Thyroid gland (tissue), 4 donors: ENCODE measurements at regions not wholly inside any gene's neighbourhood (a gene's known extent, or its start where the extent isn't known, plus 50 kb on each side); places are given as distances from the start of the nearest gene placed in this dataset.

Source experiments
- DNase-seq, 2 donors: peaks; one replicate each; pipeline ENCODE4 v3.0.0-alpha.2; 2019
- H3K27ac ChIP-seq, 3 donors: fragments of 200-600 bp; sonication (generic); 1 replicate in 2 of 3; 2 replicates in 1 of 3; pipeline ENCODE4 v1.5.1; 2016 to 2019; ENCODE audit warnings: mild to moderate bottlenecking in 1 of 3, moderate library complexity in 1 of 3
- H3K27me3 ChIP-seq: fragments of 200-600 bp; sonication (generic); one replicate; pipeline ENCODE4 v1.5.1; 2019
- H3K36me3 ChIP-seq, 2 donors: fragments of 200-600 bp; sonication (generic); one replicate each; pipeline ENCODE4 v1.5.1; 2016 to 2019
- H3K4me1 ChIP-seq, 2 donors: fragments of 200-600 bp; sonication (generic); one replicate each; pipeline ENCODE4 v1.5.1; 2017 to 2019
- H3K4me3 ChIP-seq, 3 donors: fragments of 200-600 bp; sonication (generic); replicated peaks in 1 of 3; 1 replicate in 2 of 3; 2 replicates in 1 of 3; pipeline ENCODE4 v1.5.1; 2016; ENCODE audit warnings: mild to moderate bottlenecking in 1 of 3
- H3K9me3 ChIP-seq: fragments of 200-600 bp; sonication (generic); one replicate; pipeline ENCODE4 v1.5.1; 2017
- POLR2A ChIP-seq, 2 donors: fragments of 450-650 bp; IDR thresholded peaks; one replicate each; pipeline ENCODE4 v1.6.1; 2017; ENCODE audit warnings: antibody characterized with exemption in 2 of 2, mild to moderate bottlenecking in 2 of 2, moderate library complexity in 1 of 2
- WGBS, 2 donors: methylation state at CpG; one replicate each; pipeline ENCODE4 v1.1.5; 2017; 5-methylcytosine and 5-hydroxymethylcytosine counted together
- intact Hi-C: fragments of 100-400 bp; cut with DNase I; formaldehyde crosslinking; loops from one replicate; pipeline ENCODE4 v1.15.1; 2023
- TF ChIP-seq, protein P1 (sequence below), 6 experiments: fragments of 200-600 bp in 3 of 6; fragments of 450-650 bp in 3 of 6; sonication (generic) in 3 of 6; IDR thresholded peaks; one replicate each; pipeline ENCODE4 v1.5.1; 2016 to 2019; ENCODE audit warnings: antibody characterized with exemption in 6 of 6, mild to moderate bottlenecking in 2 of 6, inconsistent platforms in 1 of 6, moderate library complexity in 1 of 6

DNA sequence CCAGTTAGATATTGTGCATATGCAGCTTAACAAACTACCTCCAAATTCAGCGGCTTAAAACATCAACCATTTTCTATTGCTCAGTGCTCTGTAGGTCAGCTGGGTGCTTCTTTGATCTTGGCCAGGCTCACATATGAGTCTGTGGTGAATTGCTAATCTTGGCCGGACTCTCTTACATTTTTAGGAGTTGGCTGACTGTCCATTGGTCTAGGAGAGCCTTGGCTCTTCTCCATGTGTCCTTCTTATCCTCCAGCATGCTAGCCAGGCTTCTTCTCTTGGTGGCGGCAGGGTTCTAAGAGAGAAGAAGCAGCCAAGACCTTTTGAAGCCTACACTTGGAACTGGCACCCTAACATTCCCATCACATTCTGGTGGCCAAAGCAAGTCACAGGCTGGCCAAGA is 174.3 kb upstream of the PWP1 start:
- Histone ChIP-seq H3K4me3 (no peak overlapping the region), H3K4me1 (peaks cover 8 to 34% of the 10 kb centered on the region in 2 donors), H3K27me3 (no peaks in the 10 kb centered on the region), H3K36me3 (no peaks in the 10 kb centered on the region), H3K27ac (peak overlapping the region in 2 of 3 donors; percentile 15 to 19), H3K9me3 (no peaks in the 10 kb centered on the region)
- no peak for TF ChIP-seq POLR2A (IDR thresholded peaks at IDR 0.05)
- 44 to 47% methylated on average over 3 of the region's 3 CpGs for WGBS, 2 donors
- no peak for DNase-seq
- intact Hi-C loops = no loop called here

DNA sequence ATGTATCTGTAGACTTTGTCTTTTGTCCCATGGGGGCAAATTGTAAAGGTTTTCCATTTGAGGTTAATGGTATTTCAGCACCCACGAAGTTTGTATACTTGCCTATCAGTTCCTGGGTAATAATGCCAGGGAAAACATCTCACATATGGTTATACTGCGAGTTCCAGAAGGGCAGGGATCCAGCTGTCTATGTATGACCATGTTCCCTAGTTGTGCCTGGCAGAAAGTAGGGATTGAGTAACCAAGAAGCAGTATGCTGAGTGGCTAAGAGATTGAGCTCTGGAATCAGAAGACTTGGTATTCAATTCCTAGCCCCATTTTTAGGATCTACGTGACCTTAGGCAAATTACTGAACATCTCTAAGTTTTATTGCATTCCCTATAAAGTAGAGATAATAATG is 173.2 kb upstream of the PWP1 start:
- no peak overlapping the region for H3K4me3 ChIP-seq
- no peak overlapping the region for H3K27ac ChIP-seq
- no peak for DNase-seq
- no peaks in the 10 kb centered on the region for H3K36me3 ChIP-seq
- H3K9me3 ChIP-seq = no peaks in the 10 kb centered on the region
- intact Hi-C loops = no loop called here
- H3K4me1 ChIP-seq = peaks cover 8 to 40% of the 10 kb centered on the region in 2 donors
- 48 to 86% methylated on average over 3 of the region's 3 CpGs for WGBS, 2 donors
- no peaks in the 10 kb centered on the region for H3K27me3 ChIP-seq
- TF ChIP-seq, protein P1, sequence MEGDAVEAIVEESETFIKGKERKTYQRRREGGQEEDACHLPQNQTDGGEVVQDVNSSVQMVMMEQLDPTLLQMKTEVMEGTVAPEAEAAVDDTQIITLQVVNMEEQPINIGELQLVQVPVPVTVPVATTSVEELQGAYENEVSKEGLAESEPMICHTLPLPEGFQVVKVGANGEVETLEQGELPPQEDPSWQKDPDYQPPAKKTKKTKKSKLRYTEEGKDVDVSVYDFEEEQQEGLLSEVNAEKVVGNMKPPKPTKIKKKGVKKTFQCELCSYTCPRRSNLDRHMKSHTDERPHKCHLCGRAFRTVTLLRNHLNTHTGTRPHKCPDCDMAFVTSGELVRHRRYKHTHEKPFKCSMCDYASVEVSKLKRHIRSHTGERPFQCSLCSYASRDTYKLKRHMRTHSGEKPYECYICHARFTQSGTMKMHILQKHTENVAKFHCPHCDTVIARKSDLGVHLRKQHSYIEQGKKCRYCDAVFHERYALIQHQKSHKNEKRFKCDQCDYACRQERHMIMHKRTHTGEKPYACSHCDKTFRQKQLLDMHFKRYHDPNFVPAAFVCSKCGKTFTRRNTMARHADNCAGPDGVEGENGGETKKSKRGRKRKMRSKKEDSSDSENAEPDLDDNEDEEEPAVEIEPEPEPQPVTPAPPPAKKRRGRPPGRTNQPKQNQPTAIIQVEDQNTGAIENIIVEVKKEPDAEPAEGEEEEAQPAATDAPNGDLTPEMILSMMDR (IDR thresholded peaks at IDR 0.05) = no peak
- no peak for TF ChIP-seq POLR2A (IDR thresholded peaks at IDR 0.05)

DNA sequence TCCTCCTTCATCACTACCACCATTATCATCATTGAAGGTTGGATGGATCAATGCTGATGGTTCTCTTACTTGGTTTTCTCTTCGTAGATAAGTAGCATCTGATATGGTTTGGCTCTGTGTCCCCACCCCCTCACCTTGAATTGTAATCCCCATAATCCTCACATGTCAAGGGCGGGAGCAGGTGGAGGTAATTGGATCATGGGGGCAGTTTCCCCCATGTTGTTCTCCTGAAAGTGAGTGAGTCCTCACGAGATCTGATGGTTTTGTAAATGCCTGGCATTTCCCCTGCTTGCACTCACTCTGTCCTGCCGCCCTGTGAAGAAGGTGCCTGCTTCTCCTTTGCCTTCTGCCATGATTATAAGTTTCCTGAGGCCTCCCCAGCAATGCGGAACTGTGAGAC is 172.4 kb upstream of the PWP1 start:
- H3K9me3 ChIP-seq = no peaks in the 10 kb centered on the region
- H3K4me1 ChIP-seq = peaks cover 8 to 40% of the 10 kb centered on the region in 2 donors
- no peaks in the 10 kb centered on the region for H3K27me3 ChIP-seq
- H3K27ac ChIP-seq = no peak overlapping the region
- intact Hi-C loops = no loop called here
- no peak overlapping the region for H3K4me3 ChIP-seq
- no peak for TF ChIP-seq POLR2A (IDR thresholded peaks at IDR 0.05)
- TF ChIP-seq, protein P1 (IDR thresholded peaks at IDR 0.05) = no peak
- DNase-seq = no peak
- 76 to 94% methylated on average over 5 of the region's 5 CpGs for WGBS, 2 donors
- H3K36me3 ChIP-seq = no peaks in the 10 kb centered on the region

DNA sequence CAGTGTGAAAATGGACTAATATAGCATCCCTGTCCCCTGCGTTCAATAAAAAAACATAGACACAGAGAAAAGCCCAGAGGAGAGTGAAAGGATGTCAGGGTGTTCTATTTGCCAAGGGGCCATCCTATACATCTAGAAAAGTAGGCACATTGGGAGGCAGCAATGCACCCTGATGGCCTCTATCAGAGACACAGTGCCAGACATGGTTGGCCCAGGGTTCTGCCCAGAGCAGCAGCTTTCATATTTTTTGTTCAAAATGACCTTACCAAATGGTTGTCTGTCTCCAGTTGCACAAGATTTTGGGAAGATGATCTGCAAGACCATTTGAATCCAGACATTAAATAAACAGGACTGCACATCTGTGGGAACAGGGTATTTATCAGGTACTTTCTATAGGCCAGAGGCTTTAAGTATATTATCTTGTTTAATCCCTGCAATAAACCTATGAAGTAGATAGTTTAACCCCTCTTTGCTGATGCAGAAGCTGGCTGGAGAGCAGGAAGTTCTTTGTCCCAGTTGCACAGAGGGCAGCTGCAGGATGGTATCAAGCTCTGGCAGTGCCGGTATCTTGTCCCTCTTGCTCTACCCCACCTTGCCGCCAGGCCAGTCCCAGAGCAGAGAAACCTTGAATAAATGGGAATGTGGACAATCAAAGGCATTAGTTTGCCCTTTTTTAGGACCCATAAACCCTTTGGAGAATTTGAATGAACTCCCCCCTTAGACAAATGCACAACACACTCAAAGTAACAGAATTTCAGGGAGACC is 171.8 kb upstream of the PWP1 start:
- 89 to 98% methylated on average over 3 of the region's 3 CpGs for WGBS, 2 donors
- Histone ChIP-seq H3K9me3 (no peaks in the 10 kb centered on the region), H3K4me3 (no peak overlapping the region), H3K36me3 (no peaks in the 10 kb centered on the region), H3K4me1 (peaks cover 8 to 40% of the 10 kb centered on the region in 2 donors), H3K27me3 (no peaks in the 10 kb centered on the region), H3K27ac (peak overlapping the region in 1 of 3 donors; percentile 4)
- TF ChIP-seq, protein P1 (IDR thresholded peaks at IDR 0.05) = no peak
- TF ChIP-seq POLR2A (IDR thresholded peaks at IDR 0.05) = no peak
- intact Hi-C loops = no loop called here
- DNase-seq = no peak

DNA sequence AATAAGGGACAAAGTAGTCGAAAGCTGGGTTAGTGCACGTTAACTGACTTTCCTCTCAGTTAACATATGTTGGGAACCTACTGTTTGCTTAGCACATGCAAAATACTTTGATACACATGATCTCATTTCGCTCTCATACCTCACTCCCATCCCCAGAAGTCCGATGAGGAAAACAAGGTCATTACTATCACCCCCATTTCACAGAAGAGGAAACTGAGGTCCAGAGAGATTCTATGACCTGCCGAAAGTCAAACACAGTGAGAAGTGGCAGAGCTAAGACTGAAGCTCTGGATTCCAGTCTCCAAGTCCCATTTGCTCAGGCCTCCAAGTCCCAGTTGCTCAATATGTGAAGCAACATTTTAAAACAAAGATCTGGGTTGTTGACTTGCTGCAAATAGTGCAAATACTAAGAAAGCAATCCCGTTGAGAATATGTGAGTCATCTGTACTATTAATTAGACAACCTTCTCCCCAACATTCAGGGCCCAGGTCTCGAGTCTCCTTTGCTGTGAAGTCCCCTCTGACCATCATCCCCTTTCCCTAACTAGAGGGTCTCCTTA is 170.6 kb upstream of the PWP1 start:
- no peaks in the 10 kb centered on the region for H3K27me3 ChIP-seq
- H3K27ac ChIP-seq = peak overlapping the region; percentile 30 to 34 (median 31)

More for the DNA sequence above, 170.6 kb upstream of the PWP1 start:
- Histone ChIP-seq H3K4me3 (no peak overlapping the region), H3K9me3 (no peaks in the 10 kb centered on the region), H3K36me3 (no peaks in the 10 kb centered on the region), H3K4me1 (peaks cover 12 to 44% of the 10 kb centered on the region in 2 donors)
- intact Hi-C loops = no loop called here
- no peak for DNase-seq
- 77 to 82% methylated on average over 7 of the region's 7 CpGs for WGBS, 2 donors
- TF ChIP-seq, protein P1 (IDR thresholded peaks at IDR 0.05) = no peak
- no peak for TF ChIP-seq POLR2A (IDR thresholded peaks at IDR 0.05)
